ENCODE measurements at regions not wholly inside any gene's neighbourhood (a gene's known extent, or its start where the extent isn't known, plus 50 kb on each side); places are given as distances from the start of the nearest gene placed in this dataset.

GRCh38 chr7:22651036-22651435 lies 76.0 kb upstream of the IL6 start:
- no peak for TF ChIP-seq CTCF (IDR thresholded peaks at IDR 0.05)
- Histone ChIP-seq H3K79me2 (no peaks in the 10 kb centered on the region), H3K27ac (no peak overlapping the region), H3K36me3 (ENCODE audit: control insufficient read depth, insufficient read depth, low read length) (no peaks in the 10 kb centered on the region), H2AFZ (no peak overlapping the region), H3K9ac (no peak overlapping the region), H3K4me1 (no peaks in the 10 kb centered on the region), H3K27me3 (ENCODE audit: control insufficient read depth, insufficient read depth, low read length) (no peaks in the 10 kb centered on the region), H3K9me3 (ENCODE audit: control insufficient read depth, low read length) (no peaks in the 10 kb centered on the region), H3K4me3 (ENCODE audit: low read depth, low read length) (no peak overlapping the region), H3K4me2 (ENCODE audit: low read length) (no peak overlapping the region)

GRCh38 chr7:22649686-22650085 lies 77.3 kb upstream of the IL6 start:
- Histone ChIP-seq H3K4me3 (ENCODE audit: low read depth, low read length) (no peak overlapping the region), H3K27me3 (ENCODE audit: control insufficient read depth, insufficient read depth, low read length) (no peaks in the 10 kb centered on the region), H3K36me3 (ENCODE audit: control insufficient read depth, insufficient read depth, low read length) (no peaks in the 10 kb centered on the region), H3K27ac (no peak overlapping the region), H3K4me1 (no peaks in the 10 kb centered on the region), H3K9me3 (ENCODE audit: control insufficient read depth, low read length) (no peaks in the 10 kb centered on the region), H2AFZ (no peak overlapping the region), H3K79me2 (no peaks in the 10 kb centered on the region), H3K9ac (no peak overlapping the region), H3K4me2 (ENCODE audit: low read length) (no peak overlapping the region)
- no peak for TF ChIP-seq CTCF (IDR thresholded peaks at IDR 0.05)

- Histone ChIP-seq H3K4me1 (no peaks in the 10 kb centered on the region), H3K27ac (no peak overlapping the region), H3K36me3 (ENCODE audit: control insufficient read depth, insufficient read depth, low read length) (no peaks in the 10 kb centered on the region), H3K4me2 (ENCODE audit: low read length) (no peak overlapping the region), H3K4me3 (ENCODE audit: low read depth, low read length) (no peak overlapping the region), H3K79me2 (no peaks in the 10 kb centered on the region), H3K9me3 (ENCODE audit: control insufficient read depth, low read length) (peaks cover 3% of the 10 kb centered on the region), H3K27me3 (ENCODE audit: control insufficient read depth, insufficient read depth, low read length) (no peaks in the 10 kb centered on the region), H3K9ac (no peak overlapping the region), H2AFZ (no peak overlapping the region)
- no peak for TF ChIP-seq CTCF (IDR thresholded peaks at IDR 0.05)
Observed at GRCh38 chr7:22647451-22648257, 79.3 kb upstream of the IL6 start.

GRCh38 chr7:22645418-22646181 lies 81.4 kb upstream of the IL6 start:
- Histone ChIP-seq H3K9me3 (ENCODE audit: control insufficient read depth, low read length) (peaks cover 4% of the 10 kb centered on the region), H3K4me1 (no peaks in the 10 kb centered on the region), H2AFZ (no peak overlapping the region), H3K27me3 (ENCODE audit: control insufficient read depth, insufficient read depth, low read length) (no peaks in the 10 kb centered on the region), H3K4me2 (ENCODE audit: low read length) (no peak overlapping the region), H3K79me2 (no peaks in the 10 kb centered on the region), H3K9ac (no peak overlapping the region), H3K36me3 (ENCODE audit: control insufficient read depth, insufficient read depth, low read length) (no peaks in the 10 kb centered on the region), H3K4me3 (ENCODE audit: low read depth, low read length) (no peak overlapping the region), H3K27ac (no peak overlapping the region)
- no peak for TF ChIP-seq CTCF (IDR thresholded peaks at IDR 0.05)
